ENCODE measurements at regions not wholly inside any gene's neighbourhood (a gene's known extent, or its start where the extent isn't known, plus 50 kb on each side); places are given as distances from the start of the nearest gene placed in this dataset.

GRCh38 chr6:170135461-170135820, 155.4 kb downstream of the DLL1 start:
- Histone ChIP-seq H3K27ac (ENCODE audit: low read depth, low read length) (no peak overlapping the region), H3K9me3 (ENCODE audit: insufficient read depth in 2 of 2, low read depth in 1 of 2, low read length in 1 of 2) (peaks cover 3 to 43% of the 10 kb centered on the region in 2 experiments; a peak in 2 of 4 replicates), H4K5ac (ENCODE audit: insufficient read length, low read depth, low read length) (no peak overlapping the region), H2BK12ac (ENCODE audit: low read depth, low read length) (no peak overlapping the region), H3K9ac (replicated peaks in 1 of 4; ENCODE audit: extremely low read depth in 1 of 4, low read depth in 3 of 4, low read length in 3 of 4) (no peak overlapping the region), H4K91ac (replicated peaks; ENCODE audit: insufficient read length, low read length) (no peak overlapping the region), H2BK15ac (ENCODE audit: low read length) (no peak overlapping the region), H4K8ac (ENCODE audit: extremely low read depth, insufficient read depth, low read length) (no peak overlapping the region), H3K4me2 (ENCODE audit: insufficient read depth in 1 of 2, low read depth in 2 of 2, low read length in 2 of 2) (no peak overlapping the region), H3K23me2 (ENCODE audit: low read depth, low read length) (no peaks in the 10 kb centered on the region), H3K4me3 (ENCODE audit: extremely low read depth in 1 of 4, insufficient read depth in 2 of 4, low read depth in 3 of 4, low read length in 4 of 4) (no peak overlapping the region), H3K36me3 (ENCODE audit: control insufficient read depth in 2 of 4, insufficient read depth in 4 of 4, low read length in 3 of 4) (peaks cover 0 to 5% (median 0%) of the 10 kb centered on the region in 4 experiments; a peak in 1 of 8 replicates), H2BK20ac (ENCODE audit: low read length) (no peak overlapping the region), H3K4me1 (replicated peaks in 1 of 4; ENCODE audit: control insufficient read depth in 3 of 4, insufficient read depth in 4 of 4, low read length in 3 of 4) (no peaks in the 10 kb centered on the region; a peak in 1 of 7 replicates), H3K79me1 (ENCODE audit: low read depth, low read length) (no peaks in the 10 kb centered on the region), H3K27me3 (replicated peaks in 1 of 4; ENCODE audit: control insufficient read depth in 3 of 4, extremely low read depth in 1 of 4, insufficient read depth in 3 of 4, low read length in 3 of 4) (no peaks in the 10 kb centered on the region), H3K4ac (replicated peaks; ENCODE audit: insufficient read length, low read depth, low read length) (no peak overlapping the region), H3K56ac (replicated peaks; ENCODE audit: insufficient read length, low read depth, low read length) (no peak overlapping the region), H4K20me1 (replicated peaks in 1 of 2; ENCODE audit: control insufficient read depth in 1 of 2, insufficient read depth in 2 of 2, low read length in 2 of 2) (no peaks in the 10 kb centered on the region), H2AK5ac (ENCODE audit: low read depth, low read length) (no peak overlapping the region), H3K79me2 (ENCODE audit: control insufficient read depth in 1 of 2, insufficient read depth in 2 of 2, low read length in 2 of 2) (no peaks in the 10 kb centered on the region), H3K14ac (ENCODE audit: insufficient read length) (no peak overlapping the region), H2BK120ac (replicated peaks; ENCODE audit: low read depth, low read length) (no peak overlapping the region), H2AFZ (ENCODE audit: low read length) (no peak overlapping the region), H2BK5ac (ENCODE audit: low read depth, low read length) (no peak overlapping the region), H3K23ac (ENCODE audit: insufficient read length) (no peak overlapping the region), H3K18ac (ENCODE audit: extremely low read depth, low read length) (no peak overlapping the region)
- WGBS, 2 experiments (ENCODE audit: extremely low coverage in 1 of 2, insufficient coverage in 1 of 2, insufficient read length in 1 of 2, insufficient replicate concordance in 2 of 2, low coverage in 1 of 2, low lambda C conversion rate in 2 of 2, missing lambda C conversion rate in 1 of 2): 82% methylated on average over 15 of the region's 16 CpGs; no CpG with 5 or more reads in 1 of the 2 experiments
- ChIA-PET CTCF (ENCODE audit: partially characterized antibody) (interaction anchor here (1.4 kb wide), 1 partner anchor 395 kb away, joined by 3 read pairs; no protein-coding TSS in a partner anchor), POLR2A (ENCODE audit: partially characterized antibody) (interaction anchor here (1.1 kb wide), 1 partner anchor 10 kb away, joined by 3 read pairs; no protein-coding TSS in a partner anchor)
- DNase-seq (ENCODE audit: low read depth in 1 of 2, low spot score in 2 of 2) (no peak), FAIRE-seq (no peak)
- TF ChIP-seq CHD1 (IDR thresholded peaks at IDR 0.05; ENCODE audit: low read depth, low read length) (no peak), CEBPB (IDR thresholded peaks at IDR 0.05; ENCODE audit: low read depth, low read length) (no peak), CTCF (IDR thresholded peaks at IDR 0.05; ENCODE audit: control extremely low read depth in 1 of 3, insufficient read depth in 1 of 3, low read depth in 1 of 3, low read length in 3 of 3) (no peak), KDM4A (IDR thresholded peaks at IDR 0.05; ENCODE audit: low read depth, low read length, severe bottlenecking) (no peak), MAX (IDR thresholded peaks at IDR 0.05) (no peak), CBX8 (IDR thresholded peaks at IDR 0.05; ENCODE audit: borderline replicate concordance, low read depth, low read length) (no peak), ZNF274 (IDR thresholded peaks at IDR 0.05; ENCODE audit: borderline replicate concordance, extremely low read depth, low read length) (no peak), SIRT6 (IDR thresholded peaks at IDR 0.05; ENCODE audit: low read length) (no peak), PHF8 (conservative IDR thresholded peaks at IDR 0.05; ENCODE audit: low read depth, low read length) (no peak), NANOG (IDR thresholded peaks at IDR 0.05; ENCODE audit: insufficient read depth, low read depth, low read length, poor library complexity, severe bottlenecking) (no peak), JUN (IDR thresholded peaks at IDR 0.05; ENCODE audit: low read depth, low read length) (no peak), EGR1 (IDR thresholded peaks at IDR 0.05; ENCODE audit: borderline replicate concordance, low read depth, low read length) (no peak)

Measured in H1 (cell line).